ENCODE measurements at regions not wholly inside any gene's neighbourhood (a gene's known extent, or its start where the extent isn't known, plus 50 kb on each side); places are given as distances from the start of the nearest gene placed in this dataset.

- TF ChIP-seq CTCF (IDR thresholded peaks at IDR 0.05): no peak
- no peak for TF ChIP-seq TCF7L2 (IDR thresholded peaks at IDR 0.05; ENCODE audit: low read depth, low read length)
- no peak for TF ChIP-seq POLR2AphosphoS5 (IDR thresholded peaks at IDR 0.05; ENCODE audit: low read depth, low read length)
Measured at GRCh38 chr9:93864032-93864431, 91.1 kb downstream of the BARX1 start.

Measured in Panc1 (cell line).